ENCODE measurements at regions not wholly inside any gene's neighbourhood (a gene's known extent, or its start where the extent isn't known, plus 50 kb on each side); places are given as distances from the start of the nearest gene placed in this dataset.
A peak's percentile ranks its signal among the peaks of the same experiment; 100 is the strongest.

- H3K36me3 ChIP-seq: no peaks in the 10 kb centered on the region
- H3K4me1 ChIP-seq: no peaks in the 10 kb centered on the region
- H3K27me3 ChIP-seq: no peaks in the 10 kb centered on the region
- H3K9me3 ChIP-seq: no peaks in the 10 kb centered on the region
- TF ChIP-seq CTCF (IDR thresholded peaks at IDR 0.05): no peak
- DNase-seq (no peak), ATAC-seq (no peak)
- H3K4me3 ChIP-seq: no peak overlapping the region
- intact Hi-C loops (cut with DNase I): no loop called here
- H3K27ac ChIP-seq: no peak overlapping the region
Observed at GRCh38 chr3:187849016-187849654, 103.9 kb upstream of the BCL6 start.

GRCh38 chr3:187850258-187850921 lies 105.1 kb upstream of the BCL6 start:
- Histone ChIP-seq H3K27ac (no peak overlapping the region), H3K4me3 (no peak overlapping the region), H3K4me1 (no peaks in the 10 kb centered on the region), H3K9me3 (no peaks in the 10 kb centered on the region), H3K27me3 (no peaks in the 10 kb centered on the region), H3K36me3 (no peaks in the 10 kb centered on the region)
- intact Hi-C loops (cut with DNase I): no loop called here
- DNase-seq (peak; percentile 66), ATAC-seq (peak; percentile 74)
- no peak for TF ChIP-seq CTCF (IDR thresholded peaks at IDR 0.05)

- Histone ChIP-seq H3K36me3 (no peaks in the 10 kb centered on the region), H3K27ac (no peak overlapping the region), H3K4me3 (no peak overlapping the region), H3K27me3 (no peaks in the 10 kb centered on the region), H3K4me1 (no peaks in the 10 kb centered on the region), H3K9me3 (no peaks in the 10 kb centered on the region)
- intact Hi-C loops (cut with DNase I): no loop called here
- ATAC-seq (peak; percentile 32), DNase-seq (no peak)
- no peak for TF ChIP-seq CTCF (IDR thresholded peaks at IDR 0.05)
Observed at GRCh38 chr3:187852842-187853730, 107.8 kb upstream of the BCL6 start.

DNA sequence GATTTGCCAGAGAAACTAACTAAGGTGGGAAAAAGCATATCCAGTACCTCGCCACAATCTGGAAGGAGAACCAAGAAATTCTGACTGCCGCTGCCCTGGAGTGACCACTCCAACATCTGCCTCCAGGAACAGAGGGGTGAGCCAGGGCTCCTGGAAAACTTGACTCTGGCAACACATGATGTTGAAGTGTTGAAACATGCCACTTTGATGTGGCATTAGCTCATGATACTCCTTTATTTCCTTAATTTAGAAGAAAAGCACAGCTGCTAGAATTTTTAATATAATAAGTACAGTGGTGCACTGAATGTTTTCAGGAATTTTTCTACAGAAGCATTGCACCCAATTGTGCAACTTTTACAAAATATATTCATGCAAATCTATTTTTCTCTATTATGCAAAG lies 109.9 kb upstream of the BCL6 start:
- H3K27me3 ChIP-seq: no peaks in the 10 kb centered on the region
- H3K4me1 ChIP-seq: no peaks in the 10 kb centered on the region
- no peak overlapping the region for H3K27ac ChIP-seq
- intact Hi-C loops (cut with DNase I): no loop called here
- DNase-seq (no peak), ATAC-seq (no peak)
- no peak for TF ChIP-seq CTCF (IDR thresholded peaks at IDR 0.05)
- H3K9me3 ChIP-seq: no peaks in the 10 kb centered on the region
- H3K4me3 ChIP-seq: no peak overlapping the region
- no peaks in the 10 kb centered on the region for H3K36me3 ChIP-seq

DNA sequence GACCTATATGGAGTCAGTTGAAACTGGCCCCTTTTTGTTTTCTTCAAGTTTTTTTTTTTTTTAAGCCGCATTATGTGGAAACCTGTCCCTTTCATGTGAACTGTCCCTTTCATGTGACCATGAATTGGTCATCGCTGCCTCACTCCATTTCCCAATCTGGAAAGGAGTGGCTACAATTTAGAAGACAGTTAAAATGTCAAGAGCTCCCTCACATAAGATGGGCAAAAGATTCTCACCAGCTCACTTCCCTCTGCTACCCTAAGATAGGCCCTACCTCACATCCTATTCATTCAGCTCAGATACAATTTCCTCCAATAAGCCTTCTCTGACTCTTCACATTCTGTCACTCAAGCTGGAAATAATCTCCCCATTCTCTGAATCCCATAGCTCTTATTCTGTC lies 111.3 kb upstream of the BCL6 start:
- intact Hi-C loops (cut with DNase I): no loop called here
- peak; percentile 45 for ATAC-seq
- TF ChIP-seq CTCF (IDR thresholded peaks at IDR 0.05): no peak
- no peak overlapping the region for H3K27ac ChIP-seq
- H3K9me3 ChIP-seq: no peaks in the 10 kb centered on the region
- H3K36me3 ChIP-seq: no peaks in the 10 kb centered on the region
- H3K4me1 ChIP-seq: no peaks in the 10 kb centered on the region
- no peak for DNase-seq
- H3K27me3 ChIP-seq: no peaks in the 10 kb centered on the region
- H3K4me3 ChIP-seq: no peak overlapping the region

Measured in upper lobe of right lung (tissue), 1 donor.